Body of pancreas (tissue), 4 donors: ENCODE measurements at regions not wholly inside any gene's neighbourhood (a gene's known extent, or its start where the extent isn't known, plus 50 kb on each side); places are given as distances from the start of the nearest gene placed in this dataset.

Source experiments
- ATAC-seq: fragments of 150-250 bp; one replicate; pipeline ENCODE4 v1.9.1; 2016
- DNase-seq, 4 donors: peaks; one replicate each; pipeline ENCODE4 v3.0.0-alpha.2; 2019
- H3K27ac ChIP-seq, 4 donors: fragments of 200-600 bp; sonication (generic); 1 replicate in 3 of 4; 2 replicates in 1 of 4; pipeline versions ENCODE4 v1.5.1 to v1.6.1; 2016 to 2019; ENCODE audit warnings: mild to moderate bottlenecking in 1 of 4, mixed read lengths in 1 of 4, moderate library complexity in 1 of 4
- H3K27me3 ChIP-seq, 2 donors: fragments of 200-600 bp; sonication (generic); one replicate each; pipeline ENCODE4 v1.6.0; 2016; ENCODE audit warnings: mild to moderate bottlenecking in 1 of 2
- H3K36me3 ChIP-seq, 2 donors: fragments of 200-600 bp; sonication (generic); replicated peaks in 1 of 2; 2 replicates each; pipeline ENCODE4 v1.5.1; 2016; ENCODE audit warnings: low read depth in 2 of 2; ENCODE audit not compliant: insufficient read depth in 1 of 2
- H3K4me1 ChIP-seq: fragments of 200-600 bp; sonication (generic); one replicate; pipeline ENCODE4 v1.6.0; 2016
- H3K4me3 ChIP-seq, 2 donors: fragments of 200-600 bp; sonication (generic); 1 replicate in 1 of 2; 2 replicates in 1 of 2; pipeline ENCODE4 v1.5.1; 2016 to 2019
- H3K9me3 ChIP-seq, 3 donors: fragments of 200-600 bp; sonication (generic); 1 replicate in 2 of 3; 2 replicates in 1 of 3; pipeline ENCODE4 v1.5.1; 2016
- CTCF ChIP-seq, 7 experiments: fragments of 450-650 bp in 4 of 7; fragments of 200-600 bp in 3 of 7; sonication (generic) in 3 of 7; IDR thresholded peaks; one replicate each; pipeline ENCODE4 v1.5.1; 2016 to 2019; ENCODE audit warnings: antibody characterized with exemption in 7 of 7
- POLR2A ChIP-seq, 3 donors: fragments of 450-650 bp; IDR thresholded peaks; one replicate each; pipeline ENCODE4 v1.6.1; 2016; ENCODE audit warnings: antibody characterized with exemption in 3 of 3, mild to moderate bottlenecking in 2 of 3
- WGBS, 2 donors: methylation state at CpG; one replicate each; pipeline ENCODE4 v1.1.5; 2017; 5-methylcytosine and 5-hydroxymethylcytosine counted together
- intact Hi-C: fragments of 100-400 bp; cut with DNase I; formaldehyde crosslinking; loops from one replicate; pipeline ENCODE4 v1.15.1; 2023

DNA sequence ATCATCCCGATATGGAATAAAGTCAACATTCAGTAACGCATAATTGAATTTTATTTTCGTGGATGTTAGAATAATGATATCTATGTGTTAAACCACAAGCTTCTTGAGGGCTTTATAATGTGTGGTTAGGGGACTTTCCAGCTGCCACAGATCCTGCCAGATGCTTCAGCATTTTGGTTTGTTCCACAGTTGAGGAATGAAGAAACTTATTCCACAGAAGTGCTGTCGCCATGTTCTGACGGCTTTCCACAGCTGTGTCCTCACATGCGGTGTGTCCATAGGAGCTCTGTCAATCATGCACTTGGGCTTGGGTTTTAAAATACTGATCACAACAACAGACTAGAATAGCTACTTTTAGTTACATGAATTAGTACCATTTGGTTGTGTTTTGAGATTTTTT lies 411.9 kb downstream of the TRIML1 start:
- Histone ChIP-seq H3K27ac (no peak overlapping the region), H3K4me3 (no peak overlapping the region), H3K27me3 (no peaks in the 10 kb centered on the region), H3K4me1 (no peaks in the 10 kb centered on the region), H3K9me3 (no peaks in the 10 kb centered on the region), H3K36me3 (no peaks in the 10 kb centered on the region)
- DNase-seq (no peak), ATAC-seq (no peak)
- 63% methylated on average over 6 of the region's 6 CpGs for WGBS, 2 donors
- TF ChIP-seq CTCF (IDR thresholded peaks at IDR 0.05), result no peak
- TF ChIP-seq POLR2A (IDR thresholded peaks at IDR 0.05), result no peak
- intact Hi-C loops, result no loop called here

GRCh38 chr4:188552741-188553275 lies 413.6 kb downstream of the TRIML1 start:
- 58 to 65% methylated on average over 2 of the region's 2 CpGs for WGBS, 2 donors
- intact Hi-C loops, result no loop called here
- H3K36me3 ChIP-seq, result no peaks in the 10 kb centered on the region

DNA sequence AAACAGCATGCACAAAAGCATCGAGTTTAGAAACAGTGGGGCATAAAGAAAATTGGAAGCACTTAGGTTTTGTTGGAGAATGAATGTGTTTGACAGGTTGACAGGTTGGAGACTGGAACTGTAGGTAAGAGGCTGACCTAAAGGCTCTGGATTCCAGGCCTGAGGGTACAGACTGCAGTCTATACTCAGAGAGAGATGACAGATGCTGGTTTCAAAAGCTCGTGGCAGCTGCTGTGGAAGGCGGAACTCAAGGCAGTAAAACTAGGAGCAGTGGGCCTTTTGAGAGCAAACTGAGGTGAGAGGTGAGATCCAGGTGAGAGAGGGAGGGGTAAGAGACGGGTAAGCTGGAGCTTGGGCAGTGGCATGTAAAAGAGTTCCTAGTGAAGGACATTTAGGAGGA lies 415.2 kb downstream of the TRIML1 start:
- no peak for ATAC-seq
- 59 to 61% methylated on average over 4 of the region's 4 CpGs for WGBS, 2 donors

More at GRCh38 chr4:188552741-188553275, 413.6 kb downstream of the TRIML1 start:
- TF ChIP-seq CTCF (IDR thresholded peaks at IDR 0.05) (no peak), POLR2A (IDR thresholded peaks at IDR 0.05) (no peak)
- Histone ChIP-seq H3K27ac (no peak overlapping the region), H3K4me1 (no peaks in the 10 kb centered on the region), H3K4me3 (no peak overlapping the region), H3K27me3 (no peaks in the 10 kb centered on the region), H3K9me3 (no peaks in the 10 kb centered on the region)
- ATAC-seq, result no peak
- DNase-seq, result no peak

DNA sequence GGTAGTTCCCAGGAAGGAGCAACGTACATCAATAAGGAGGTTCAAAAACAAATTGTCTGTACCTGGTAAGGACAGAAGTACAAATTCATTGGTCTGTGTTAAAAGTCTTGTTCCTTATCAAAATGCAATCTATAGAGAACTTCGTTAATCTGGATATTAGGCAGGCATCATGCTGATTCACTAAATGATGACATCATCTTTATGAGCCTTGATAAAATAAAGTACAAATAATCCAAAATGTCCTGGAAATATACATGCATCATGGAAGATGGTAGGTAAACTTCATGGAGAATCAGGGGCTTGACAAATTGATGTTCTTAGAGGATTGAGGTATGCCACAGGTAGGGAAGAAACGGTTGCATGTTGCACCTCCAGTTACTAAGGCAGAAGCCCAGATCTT lies 433.9 kb downstream of the TRIML1 start:
- no peak overlapping the region for H3K27ac ChIP-seq
- no peak for TF ChIP-seq POLR2A (IDR thresholded peaks at IDR 0.05)
- no peak for TF ChIP-seq CTCF (IDR thresholded peaks at IDR 0.05)
- H3K36me3 ChIP-seq, result no peaks in the 10 kb centered on the region
- 60 to 69% methylated on average over 3 of the region's 3 CpGs for WGBS, 2 donors
- intact Hi-C loops, result no loop called here
- H3K4me1 ChIP-seq, result no peaks in the 10 kb centered on the region
- no peak for DNase-seq
- H3K9me3 ChIP-seq, result no peaks in the 10 kb centered on the region
- no peak for ATAC-seq
- H3K4me3 ChIP-seq, result no peak overlapping the region
- H3K27me3 ChIP-seq, result no peaks in the 10 kb centered on the region

More for the DNA sequence above, 415.2 kb downstream of the TRIML1 start:
- no peak for TF ChIP-seq CTCF (IDR thresholded peaks at IDR 0.05)
- TF ChIP-seq POLR2A (IDR thresholded peaks at IDR 0.05), result no peak
- intact Hi-C loops, result no loop called here
- DNase-seq, result no peak
- no peaks in the 10 kb centered on the region for H3K9me3 ChIP-seq
- no peaks in the 10 kb centered on the region for H3K27me3 ChIP-seq
- no peaks in the 10 kb centered on the region for H3K36me3 ChIP-seq
- no peaks in the 10 kb centered on the region for H3K4me1 ChIP-seq
- H3K27ac ChIP-seq, result no peak overlapping the region
- H3K4me3 ChIP-seq, result no peak overlapping the region

DNA sequence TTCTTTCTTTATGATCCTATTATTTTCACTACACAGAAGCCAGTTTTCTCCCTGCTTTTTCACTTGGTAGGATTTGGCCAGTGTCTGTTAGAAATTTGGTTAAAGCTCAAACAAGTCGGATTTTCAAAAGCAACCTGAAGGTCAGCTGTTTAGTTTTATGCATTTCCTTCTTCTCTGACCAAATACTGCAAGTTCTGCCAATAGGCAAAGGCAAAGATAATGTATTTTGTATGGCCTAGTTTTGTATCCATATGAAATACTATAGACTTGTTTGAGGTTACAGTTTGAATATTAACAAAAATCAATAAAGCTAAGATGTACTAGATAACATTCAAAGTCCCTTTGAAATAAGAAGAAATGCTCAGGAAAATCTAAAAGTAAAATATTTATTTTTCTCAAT lies 439.4 kb downstream of the TRIML1 start:
- intact Hi-C loops, result no loop called here
- Histone ChIP-seq H3K9me3 (no peaks in the 10 kb centered on the region), H3K4me3 (no peak overlapping the region), H3K4me1 (no peaks in the 10 kb centered on the region), H3K27me3 (no peaks in the 10 kb centered on the region), H3K27ac (no peak overlapping the region), H3K36me3 (no peaks in the 10 kb centered on the region)
- no peak for DNase-seq
- no peak for TF ChIP-seq CTCF (IDR thresholded peaks at IDR 0.05)
- no peak for TF ChIP-seq POLR2A (IDR thresholded peaks at IDR 0.05)
- ATAC-seq, result no peak
- WGBS, 2 donors, result 4 to 13% methylated on average over 1 of the region's 1 CpG
